ENCODE measurements at regions not wholly inside any gene's neighbourhood (a gene's known extent, or its start where the extent isn't known, plus 50 kb on each side); places are given as distances from the start of the nearest gene placed in this dataset.

DNA sequence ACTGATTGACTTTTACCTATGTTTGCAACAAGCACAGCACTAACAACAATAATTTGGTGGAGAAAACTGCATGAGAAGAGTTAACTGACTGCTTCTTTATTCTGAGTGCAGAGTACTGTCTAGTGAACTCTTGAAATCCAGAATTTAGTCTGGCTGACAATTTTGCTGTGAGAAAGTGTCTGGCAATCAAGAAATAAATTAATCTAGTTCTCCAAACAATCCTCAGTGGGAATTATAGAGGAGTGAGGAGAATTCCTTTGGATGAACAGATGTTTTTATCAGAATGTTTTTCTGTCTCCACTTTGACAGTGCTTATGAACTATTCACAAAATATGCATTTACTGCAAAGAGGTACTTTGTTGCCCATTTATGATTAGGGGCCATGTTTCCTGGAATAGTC, 694.9 kb upstream of the LRRN3 start:
- TF ChIP-seq, protein P1, sequence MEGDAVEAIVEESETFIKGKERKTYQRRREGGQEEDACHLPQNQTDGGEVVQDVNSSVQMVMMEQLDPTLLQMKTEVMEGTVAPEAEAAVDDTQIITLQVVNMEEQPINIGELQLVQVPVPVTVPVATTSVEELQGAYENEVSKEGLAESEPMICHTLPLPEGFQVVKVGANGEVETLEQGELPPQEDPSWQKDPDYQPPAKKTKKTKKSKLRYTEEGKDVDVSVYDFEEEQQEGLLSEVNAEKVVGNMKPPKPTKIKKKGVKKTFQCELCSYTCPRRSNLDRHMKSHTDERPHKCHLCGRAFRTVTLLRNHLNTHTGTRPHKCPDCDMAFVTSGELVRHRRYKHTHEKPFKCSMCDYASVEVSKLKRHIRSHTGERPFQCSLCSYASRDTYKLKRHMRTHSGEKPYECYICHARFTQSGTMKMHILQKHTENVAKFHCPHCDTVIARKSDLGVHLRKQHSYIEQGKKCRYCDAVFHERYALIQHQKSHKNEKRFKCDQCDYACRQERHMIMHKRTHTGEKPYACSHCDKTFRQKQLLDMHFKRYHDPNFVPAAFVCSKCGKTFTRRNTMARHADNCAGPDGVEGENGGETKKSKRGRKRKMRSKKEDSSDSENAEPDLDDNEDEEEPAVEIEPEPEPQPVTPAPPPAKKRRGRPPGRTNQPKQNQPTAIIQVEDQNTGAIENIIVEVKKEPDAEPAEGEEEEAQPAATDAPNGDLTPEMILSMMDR (IDR thresholded peaks at IDR 0.05; ENCODE audit: extremely low read depth, low read depth, low read length) = no peak
- no peaks in the 10 kb centered on the region for H3K79me2 ChIP-seq (ENCODE audit: insufficient read depth, low read length)

DNA sequence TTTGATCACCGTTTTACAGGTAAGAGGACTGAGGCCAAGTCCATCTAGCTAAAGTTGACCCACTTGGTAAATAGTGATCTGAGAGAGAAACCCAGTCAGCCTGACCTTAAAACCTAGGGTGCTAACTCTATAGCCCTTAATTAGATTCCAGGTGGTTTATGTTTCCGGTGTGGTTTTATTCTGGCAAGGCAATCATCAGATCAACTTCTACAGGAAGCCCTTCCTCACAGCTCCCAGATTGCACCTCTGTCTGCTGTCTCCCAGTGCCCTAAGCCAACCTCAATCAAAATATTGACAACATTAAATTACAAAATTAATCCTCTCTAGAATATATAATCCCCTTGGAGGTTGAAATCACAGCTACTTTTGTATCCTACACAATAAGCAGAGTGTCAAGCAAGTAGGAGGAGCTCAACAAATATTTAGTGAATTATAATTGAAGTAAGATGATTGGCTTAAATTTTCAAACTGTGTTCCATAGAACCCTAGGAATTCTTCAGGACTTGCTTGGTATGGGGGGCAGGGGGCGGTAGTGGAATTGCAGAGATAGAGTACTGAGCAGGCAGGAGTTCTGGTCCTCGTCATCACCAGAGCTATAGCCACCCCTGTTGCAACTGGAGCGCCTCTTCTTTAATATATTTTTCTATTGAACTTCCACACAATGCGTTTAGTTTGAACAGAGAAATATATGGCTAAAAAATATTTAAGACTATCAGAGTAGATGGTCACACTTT, 692.8 kb upstream of the LRRN3 start:
- no peaks in the 10 kb centered on the region for H4K20me1 ChIP-seq (ENCODE audit: insufficient read depth, low read length)
- H3K4me1 ChIP-seq (ENCODE audit: insufficient read depth, low read length) = no peaks in the 10 kb centered on the region
- H3K27me3 ChIP-seq (ENCODE audit: insufficient read depth, low read length) = no peaks in the 10 kb centered on the region
- no peak for DNase-seq (ENCODE audit: insufficient read length, low spot score, missing footprints)
- no peak overlapping the region for H3K4me3 ChIP-seq (ENCODE audit: insufficient read depth, low read length)
- no peaks in the 10 kb centered on the region for H3K36me3 ChIP-seq (ENCODE audit: insufficient read depth, low read length)
- H2AFZ ChIP-seq (ENCODE audit: low read length) = no peak overlapping the region
- no peak overlapping the region for H3K4me2 ChIP-seq (ENCODE audit: insufficient read depth, low read length)
- no peaks in the 10 kb centered on the region for H3K79me2 ChIP-seq (ENCODE audit: insufficient read depth, low read length)
- TF ChIP-seq, protein P1 (IDR thresholded peaks at IDR 0.05; ENCODE audit: extremely low read depth, low read depth, low read length) = no peak
- no peaks in the 10 kb centered on the region for H3K9me3 ChIP-seq (ENCODE audit: low read depth, low read length)
- no peak overlapping the region for H3K27ac ChIP-seq (ENCODE audit: low read depth, low read length)

More for the DNA sequence above, 694.9 kb upstream of the LRRN3 start:
- Histone ChIP-seq H3K4me2 (ENCODE audit: insufficient read depth, low read length) (no peak overlapping the region), H3K27me3 (ENCODE audit: insufficient read depth, low read length) (no peaks in the 10 kb centered on the region), H4K20me1 (ENCODE audit: insufficient read depth, low read length) (no peaks in the 10 kb centered on the region), H3K4me3 (ENCODE audit: insufficient read depth, low read length) (no peak overlapping the region), H3K4me1 (ENCODE audit: insufficient read depth, low read length) (no peaks in the 10 kb centered on the region), H3K27ac (ENCODE audit: low read depth, low read length) (no peak overlapping the region), H3K9me3 (ENCODE audit: low read depth, low read length) (no peaks in the 10 kb centered on the region), H2AFZ (ENCODE audit: low read length) (no peak overlapping the region), H3K36me3 (ENCODE audit: insufficient read depth, low read length) (no peaks in the 10 kb centered on the region)
- DNase-seq (ENCODE audit: insufficient read length, low spot score, missing footprints) = no peak

DNA sequence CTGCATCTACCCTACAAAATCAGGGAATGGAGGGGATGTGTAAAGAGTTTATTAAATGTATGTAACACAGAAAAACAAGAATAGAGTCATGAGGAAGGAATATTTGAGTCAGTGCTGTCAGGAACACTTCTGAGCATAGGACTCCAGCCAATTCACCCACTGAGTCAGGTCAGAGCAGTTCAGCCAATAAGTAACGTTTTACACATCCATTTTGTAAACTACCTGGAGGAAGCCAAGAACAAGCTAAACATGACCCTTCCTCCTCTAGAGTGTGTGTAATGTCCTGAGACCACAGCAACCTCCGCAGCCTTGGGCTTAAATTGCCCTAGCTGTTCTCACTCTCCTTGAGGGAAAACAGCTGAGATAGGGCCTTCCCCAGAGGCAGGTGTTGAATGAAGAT, 691.5 kb upstream of the LRRN3 start:
- no peak overlapping the region for H3K4me3 ChIP-seq (ENCODE audit: insufficient read depth, low read length)
- no peaks in the 10 kb centered on the region for H3K36me3 ChIP-seq (ENCODE audit: insufficient read depth, low read length)
- no peak overlapping the region for H2AFZ ChIP-seq (ENCODE audit: low read length)
- H3K79me2 ChIP-seq (ENCODE audit: insufficient read depth, low read length) = no peaks in the 10 kb centered on the region
- no peak for DNase-seq (ENCODE audit: insufficient read length, low spot score, missing footprints)
- H3K4me1 ChIP-seq (ENCODE audit: insufficient read depth, low read length) = no peaks in the 10 kb centered on the region
- TF ChIP-seq, protein P1 (IDR thresholded peaks at IDR 0.05; ENCODE audit: extremely low read depth, low read depth, low read length) = no peak
- no peak overlapping the region for H3K4me2 ChIP-seq (ENCODE audit: insufficient read depth, low read length)
- no peak overlapping the region for H3K27ac ChIP-seq (ENCODE audit: low read depth, low read length)
- H3K27me3 ChIP-seq (ENCODE audit: insufficient read depth, low read length) = no peaks in the 10 kb centered on the region
- H3K9me3 ChIP-seq (ENCODE audit: low read depth, low read length) = no peaks in the 10 kb centered on the region
- H4K20me1 ChIP-seq (ENCODE audit: insufficient read depth, low read length) = no peaks in the 10 kb centered on the region

DNA sequence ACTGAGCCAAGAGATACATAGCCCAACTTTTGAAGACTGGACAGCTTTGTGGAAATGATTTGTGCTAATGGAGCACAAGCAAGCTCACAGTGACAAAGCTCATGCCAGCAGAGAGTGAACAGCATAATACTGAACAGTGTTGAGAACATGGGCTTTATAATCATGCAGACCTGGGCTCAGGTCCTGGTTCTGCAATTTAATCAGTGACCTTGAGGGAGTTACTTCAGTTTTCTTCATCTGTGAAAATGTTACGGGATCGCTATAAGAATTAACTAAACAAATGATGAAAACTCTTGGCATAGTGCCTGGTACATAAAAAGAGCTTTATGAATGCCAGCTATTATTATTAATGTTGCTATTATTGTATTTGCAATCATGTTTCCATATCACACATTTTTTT, 690.5 kb upstream of the LRRN3 start:
- Histone ChIP-seq H3K27me3 (ENCODE audit: insufficient read depth, low read length) (no peaks in the 10 kb centered on the region), H2AFZ (ENCODE audit: low read length) (no peak overlapping the region), H3K27ac (ENCODE audit: low read depth, low read length) (no peak overlapping the region), H3K79me2 (ENCODE audit: insufficient read depth, low read length) (no peaks in the 10 kb centered on the region), H3K9me3 (ENCODE audit: low read depth, low read length) (no peaks in the 10 kb centered on the region), H3K4me1 (ENCODE audit: insufficient read depth, low read length) (no peaks in the 10 kb centered on the region), H4K20me1 (ENCODE audit: insufficient read depth, low read length) (no peaks in the 10 kb centered on the region), H3K4me3 (ENCODE audit: insufficient read depth, low read length) (no peak overlapping the region), H3K36me3 (ENCODE audit: insufficient read depth, low read length) (no peaks in the 10 kb centered on the region), H3K4me2 (ENCODE audit: insufficient read depth, low read length) (no peak overlapping the region)
- TF ChIP-seq, protein P1 (IDR thresholded peaks at IDR 0.05; ENCODE audit: extremely low read depth, low read depth, low read length) = no peak
- no peak for DNase-seq (ENCODE audit: insufficient read length, low spot score, missing footprints)
